ENCODE measurements at regions not wholly inside any gene's neighbourhood (a gene's known extent, or its start where the extent isn't known, plus 50 kb on each side); places are given as distances from the start of the nearest gene placed in this dataset.

DNA sequence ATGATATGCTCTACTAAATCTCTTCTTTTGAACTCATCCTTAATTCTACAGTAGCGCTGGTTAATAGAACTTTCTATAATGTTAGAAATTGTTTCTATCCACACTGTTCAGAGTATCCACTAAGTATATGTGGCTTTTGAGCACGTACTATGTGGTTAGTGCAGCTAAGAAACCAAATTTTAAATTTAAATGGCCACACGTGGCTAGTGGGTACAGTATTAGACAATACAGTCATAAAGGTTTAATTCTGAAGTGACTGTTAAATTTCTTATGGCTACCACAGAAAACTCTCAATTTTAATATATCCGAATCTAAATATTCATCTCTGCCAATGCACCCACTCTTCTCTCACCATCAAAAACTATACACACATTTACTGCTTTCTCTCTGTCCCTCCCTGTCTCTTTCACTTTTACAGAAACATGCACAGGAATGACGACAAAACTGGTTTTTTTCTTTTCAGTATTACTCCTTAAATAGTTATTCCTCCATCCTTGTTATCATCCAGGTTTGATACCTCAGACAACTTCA lies 583.9 kb downstream of the KCTD8 start:
- Histone ChIP-seq H3K9ac (ENCODE audit: low read length) (no peak overlapping the region), H3K23ac (ENCODE audit: low read length) (no peak overlapping the region), H3K9me3 (ENCODE audit: insufficient read depth, low read depth, low read length) (no peaks in the 10 kb centered on the region), H4K91ac (ENCODE audit: low read depth, low read length) (no peak overlapping the region), H3K18ac (ENCODE audit: low read length) (no peak overlapping the region), H4K8ac (ENCODE audit: low read depth, low read length) (no peak overlapping the region), H3K14ac (ENCODE audit: low read length) (no peak overlapping the region), H2AFZ (ENCODE audit: insufficient read depth, low read length, poor library complexity) (no peak overlapping the region), H2BK5ac (ENCODE audit: low read depth, low read length, poor library complexity) (no peak overlapping the region), H3K79me2 (ENCODE audit: control insufficient read depth, insufficient read depth, low read length, poor library complexity) (no peaks in the 10 kb centered on the region), H3K4me1 (ENCODE audit: control insufficient read depth in 1 of 2, insufficient read depth in 2 of 2, low read length in 2 of 2) (no peaks in the 10 kb centered on the region), H3K4me2 (ENCODE audit: low read length) (no peak overlapping the region), H3K27me3 (ENCODE audit: insufficient read depth, low read length) (no peaks in the 10 kb centered on the region), H3K27ac (ENCODE audit: low read depth, low read length) (no peak overlapping the region), H2AK5ac (ENCODE audit: low read length) (no peak overlapping the region), H4K12ac (ENCODE audit: low read depth, low read length) (no peak overlapping the region), H2BK120ac (ENCODE audit: insufficient read depth, low read length, poor library complexity) (no peak overlapping the region), H3K79me1 (ENCODE audit: low read length) (no peaks in the 10 kb centered on the region), H3K4ac (ENCODE audit: low read depth, low read length) (no peak overlapping the region), H3K36me3 (ENCODE audit: control insufficient read depth in 1 of 2, insufficient read depth in 2 of 2, low read length in 2 of 2) (no peaks in the 10 kb centered on the region), H3K4me3 (ENCODE audit: low read depth, low read length) (no peak overlapping the region), H2BK12ac (ENCODE audit: low read length) (no peak overlapping the region)
- 100% methylated on average over 1 of the region's 5 CpGs for WGBS (ENCODE audit: extremely low coverage, insufficient coverage, insufficient read length)
- no peak for DNase-seq

- DNase-seq: no peak
- Histone ChIP-seq H3K79me2 (ENCODE audit: control insufficient read depth, insufficient read depth, low read length, poor library complexity) (no peaks in the 10 kb centered on the region), H3K4me2 (ENCODE audit: low read length) (no peak overlapping the region), H3K4ac (ENCODE audit: low read depth, low read length) (no peak overlapping the region), H3K27me3 (ENCODE audit: insufficient read depth, low read length) (no peaks in the 10 kb centered on the region), H3K9me3 (ENCODE audit: insufficient read depth, low read depth, low read length) (no peaks in the 10 kb centered on the region), H3K4me1 (ENCODE audit: control insufficient read depth in 1 of 2, insufficient read depth in 2 of 2, low read length in 2 of 2) (no peaks in the 10 kb centered on the region), H2AFZ (ENCODE audit: insufficient read depth, low read length, poor library complexity) (no peak overlapping the region), H4K8ac (ENCODE audit: low read depth, low read length) (no peak overlapping the region), H2AK5ac (ENCODE audit: low read length) (no peak overlapping the region), H4K91ac (ENCODE audit: low read depth, low read length) (no peak overlapping the region), H3K23ac (ENCODE audit: low read length) (no peak overlapping the region), H3K4me3 (ENCODE audit: low read depth, low read length) (no peak overlapping the region), H2BK12ac (ENCODE audit: low read length) (no peak overlapping the region), H3K79me1 (ENCODE audit: low read length) (no peaks in the 10 kb centered on the region), H2BK120ac (ENCODE audit: insufficient read depth, low read length, poor library complexity) (no peak overlapping the region), H3K14ac (ENCODE audit: low read length) (no peak overlapping the region), H3K18ac (ENCODE audit: low read length) (no peak overlapping the region), H3K36me3 (ENCODE audit: control insufficient read depth in 1 of 2, insufficient read depth in 2 of 2, low read length in 2 of 2) (no peaks in the 10 kb centered on the region), H3K27ac (ENCODE audit: low read depth, low read length) (no peak overlapping the region), H2BK5ac (ENCODE audit: low read depth, low read length, poor library complexity) (no peak overlapping the region), H3K9ac (ENCODE audit: low read length) (no peak overlapping the region), H4K12ac (ENCODE audit: low read depth, low read length) (no peak overlapping the region)
- no CpG with 5 or more reads among the region's 2 CpGs for WGBS (ENCODE audit: extremely low coverage, insufficient coverage, insufficient read length)
Observed at GRCh38 chr4:43867908-43868307, 580.7 kb downstream of the KCTD8 start.

DNA sequence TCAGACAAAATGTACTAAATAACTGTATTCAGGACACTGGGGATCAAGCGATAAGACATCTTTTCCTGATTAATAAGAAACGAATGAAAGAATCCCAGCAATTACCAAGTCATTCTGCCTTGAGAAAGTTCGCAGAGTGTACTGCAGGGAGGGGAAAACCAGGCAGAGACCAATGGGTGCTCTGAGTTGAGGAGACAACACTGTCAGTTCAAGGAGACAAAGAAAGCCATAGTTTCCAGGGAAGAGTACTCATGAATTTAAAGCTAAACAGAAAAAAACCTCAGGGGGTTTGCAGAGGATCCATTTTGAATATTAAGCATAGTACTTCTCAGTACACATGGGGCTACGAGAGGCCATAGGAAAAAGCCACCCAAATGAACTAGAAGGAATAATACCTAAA lies 573.0 kb downstream of the KCTD8 start:
- Histone ChIP-seq H3K79me1 (ENCODE audit: low read length) (no peaks in the 10 kb centered on the region), H3K36me3 (ENCODE audit: control insufficient read depth in 1 of 2, insufficient read depth in 2 of 2, low read length in 2 of 2) (no peaks in the 10 kb centered on the region), H2BK5ac (ENCODE audit: low read depth, low read length, poor library complexity) (no peak overlapping the region), H3K27me3 (ENCODE audit: insufficient read depth, low read length) (no peaks in the 10 kb centered on the region), H3K4me2 (ENCODE audit: low read length) (no peak overlapping the region), H3K18ac (ENCODE audit: low read length) (no peak overlapping the region), H4K12ac (ENCODE audit: low read depth, low read length) (no peak overlapping the region), H3K23ac (ENCODE audit: low read length) (no peak overlapping the region), H3K9me3 (ENCODE audit: insufficient read depth, low read depth, low read length) (no peaks in the 10 kb centered on the region), H4K8ac (ENCODE audit: low read depth, low read length) (no peak overlapping the region), H4K91ac (ENCODE audit: low read depth, low read length) (no peak overlapping the region), H3K27ac (ENCODE audit: low read depth, low read length) (no peak overlapping the region), H3K4me1 (ENCODE audit: control insufficient read depth in 1 of 2, insufficient read depth in 2 of 2, low read length in 2 of 2) (no peaks in the 10 kb centered on the region), H3K4ac (ENCODE audit: low read depth, low read length) (no peak overlapping the region), H2BK12ac (ENCODE audit: low read length) (no peak overlapping the region), H2AK5ac (ENCODE audit: low read length) (no peak overlapping the region), H3K4me3 (ENCODE audit: low read depth, low read length) (no peak overlapping the region), H2AFZ (ENCODE audit: insufficient read depth, low read length, poor library complexity) (no peak overlapping the region), H3K9ac (ENCODE audit: low read length) (no peak overlapping the region), H2BK120ac (ENCODE audit: insufficient read depth, low read length, poor library complexity) (no peak overlapping the region), H3K14ac (ENCODE audit: low read length) (no peak overlapping the region), H3K79me2 (ENCODE audit: control insufficient read depth, insufficient read depth, low read length, poor library complexity) (no peaks in the 10 kb centered on the region)
- DNase-seq: no peak
- WGBS (ENCODE audit: extremely low coverage, insufficient coverage, insufficient read length): no CpG with 5 or more reads among the region's 4 CpGs

GRCh38 chr4:43882470-43882869 lies 566.1 kb downstream of the KCTD8 start:
- no peak overlapping the region for H2BK120ac ChIP-seq (ENCODE audit: insufficient read depth, low read length, poor library complexity)
- H3K79me1 ChIP-seq (ENCODE audit: low read length): no peaks in the 10 kb centered on the region
- H3K18ac ChIP-seq (ENCODE audit: low read length): no peak overlapping the region
- no peak overlapping the region for H3K27ac ChIP-seq (ENCODE audit: low read depth, low read length)
- H3K14ac ChIP-seq (ENCODE audit: low read length): no peak overlapping the region
- no peak overlapping the region for H2AFZ ChIP-seq (ENCODE audit: insufficient read depth, low read length, poor library complexity)
- H3K9ac ChIP-seq (ENCODE audit: low read length): no peak overlapping the region
- H3K4me1 ChIP-seq (ENCODE audit: control insufficient read depth in 1 of 2, insufficient read depth in 2 of 2, low read length in 2 of 2): no peaks in the 10 kb centered on the region
- no peak overlapping the region for H2BK5ac ChIP-seq (ENCODE audit: low read depth, low read length, poor library complexity)
- no peak for DNase-seq
- no peaks in the 10 kb centered on the region for H3K9me3 ChIP-seq (ENCODE audit: insufficient read depth, low read depth, low read length)
- H3K4ac ChIP-seq (ENCODE audit: low read depth, low read length): no peak overlapping the region
- H4K12ac ChIP-seq (ENCODE audit: low read depth, low read length): no peak overlapping the region
- H2AK5ac ChIP-seq (ENCODE audit: low read length): no peak overlapping the region
- no peaks in the 10 kb centered on the region for H3K79me2 ChIP-seq (ENCODE audit: control insufficient read depth, insufficient read depth, low read length, poor library complexity)
- H4K91ac ChIP-seq (ENCODE audit: low read depth, low read length): no peak overlapping the region
- no peaks in the 10 kb centered on the region for H3K27me3 ChIP-seq (ENCODE audit: insufficient read depth, low read length)
- no peak overlapping the region for H3K4me3 ChIP-seq (ENCODE audit: low read depth, low read length)
- WGBS (ENCODE audit: extremely low coverage, insufficient coverage, insufficient read length): no CpG with 5 or more reads among the region's 1 CpG
- no peak overlapping the region for H2BK12ac ChIP-seq (ENCODE audit: low read length)
- no peaks in the 10 kb centered on the region for H3K36me3 ChIP-seq (ENCODE audit: control insufficient read depth in 1 of 2, insufficient read depth in 2 of 2, low read length in 2 of 2)
- no peak overlapping the region for H4K8ac ChIP-seq (ENCODE audit: low read depth, low read length)
- H3K4me2 ChIP-seq (ENCODE audit: low read length): no peak overlapping the region
- no peak overlapping the region for H3K23ac ChIP-seq (ENCODE audit: low read length)

Measured in trophoblast cell (in vitro differentiated cells and primary cell).